ENCODE measurements at regions not wholly inside any gene's neighbourhood (a gene's known extent, or its start where the extent isn't known, plus 50 kb on each side); places are given as distances from the start of the nearest gene placed in this dataset.

DNA sequence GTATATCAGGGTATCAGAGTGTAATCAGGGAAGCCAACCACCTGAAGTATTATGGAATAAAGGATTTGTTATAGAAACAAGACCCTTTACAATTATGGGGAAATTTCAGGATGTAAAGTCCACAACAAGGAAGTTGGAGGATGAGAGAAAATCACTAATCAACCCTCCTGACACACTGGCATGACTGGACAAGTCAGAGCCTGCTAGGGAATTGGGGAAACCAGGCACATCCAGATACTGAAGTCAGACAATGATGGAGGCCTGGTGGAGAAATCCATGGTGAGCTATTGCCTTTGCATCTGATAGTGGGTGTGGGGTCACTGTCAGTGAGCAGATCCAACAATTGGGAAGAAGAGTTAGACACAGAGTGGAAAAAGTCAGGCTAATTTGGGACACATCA lies 158.8 kb upstream of the FBXO11 start:
- TF ChIP-seq, protein P1, sequence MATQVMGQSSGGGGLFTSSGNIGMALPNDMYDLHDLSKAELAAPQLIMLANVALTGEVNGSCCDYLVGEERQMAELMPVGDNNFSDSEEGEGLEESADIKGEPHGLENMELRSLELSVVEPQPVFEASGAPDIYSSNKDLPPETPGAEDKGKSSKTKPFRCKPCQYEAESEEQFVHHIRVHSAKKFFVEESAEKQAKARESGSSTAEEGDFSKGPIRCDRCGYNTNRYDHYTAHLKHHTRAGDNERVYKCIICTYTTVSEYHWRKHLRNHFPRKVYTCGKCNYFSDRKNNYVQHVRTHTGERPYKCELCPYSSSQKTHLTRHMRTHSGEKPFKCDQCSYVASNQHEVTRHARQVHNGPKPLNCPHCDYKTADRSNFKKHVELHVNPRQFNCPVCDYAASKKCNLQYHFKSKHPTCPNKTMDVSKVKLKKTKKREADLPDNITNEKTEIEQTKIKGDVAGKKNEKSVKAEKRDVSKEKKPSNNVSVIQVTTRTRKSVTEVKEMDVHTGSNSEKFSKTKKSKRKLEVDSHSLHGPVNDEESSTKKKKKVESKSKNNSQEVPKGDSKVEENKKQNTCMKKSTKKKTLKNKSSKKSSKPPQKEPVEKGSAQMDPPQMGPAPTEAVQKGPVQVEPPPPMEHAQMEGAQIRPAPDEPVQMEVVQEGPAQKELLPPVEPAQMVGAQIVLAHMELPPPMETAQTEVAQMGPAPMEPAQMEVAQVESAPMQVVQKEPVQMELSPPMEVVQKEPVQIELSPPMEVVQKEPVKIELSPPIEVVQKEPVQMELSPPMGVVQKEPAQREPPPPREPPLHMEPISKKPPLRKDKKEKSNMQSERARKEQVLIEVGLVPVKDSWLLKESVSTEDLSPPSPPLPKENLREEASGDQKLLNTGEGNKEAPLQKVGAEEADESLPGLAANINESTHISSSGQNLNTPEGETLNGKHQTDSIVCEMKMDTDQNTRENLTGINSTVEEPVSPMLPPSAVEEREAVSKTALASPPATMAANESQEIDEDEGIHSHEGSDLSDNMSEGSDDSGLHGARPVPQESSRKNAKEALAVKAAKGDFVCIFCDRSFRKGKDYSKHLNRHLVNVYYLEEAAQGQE (IDR thresholded peaks at IDR 0.05; ENCODE audit: low read depth): no peak
- TF ChIP-seq CEBPB (IDR thresholded peaks at IDR 0.05; ENCODE audit: low read depth): no peak
- TF ChIP-seq, protein P2, sequence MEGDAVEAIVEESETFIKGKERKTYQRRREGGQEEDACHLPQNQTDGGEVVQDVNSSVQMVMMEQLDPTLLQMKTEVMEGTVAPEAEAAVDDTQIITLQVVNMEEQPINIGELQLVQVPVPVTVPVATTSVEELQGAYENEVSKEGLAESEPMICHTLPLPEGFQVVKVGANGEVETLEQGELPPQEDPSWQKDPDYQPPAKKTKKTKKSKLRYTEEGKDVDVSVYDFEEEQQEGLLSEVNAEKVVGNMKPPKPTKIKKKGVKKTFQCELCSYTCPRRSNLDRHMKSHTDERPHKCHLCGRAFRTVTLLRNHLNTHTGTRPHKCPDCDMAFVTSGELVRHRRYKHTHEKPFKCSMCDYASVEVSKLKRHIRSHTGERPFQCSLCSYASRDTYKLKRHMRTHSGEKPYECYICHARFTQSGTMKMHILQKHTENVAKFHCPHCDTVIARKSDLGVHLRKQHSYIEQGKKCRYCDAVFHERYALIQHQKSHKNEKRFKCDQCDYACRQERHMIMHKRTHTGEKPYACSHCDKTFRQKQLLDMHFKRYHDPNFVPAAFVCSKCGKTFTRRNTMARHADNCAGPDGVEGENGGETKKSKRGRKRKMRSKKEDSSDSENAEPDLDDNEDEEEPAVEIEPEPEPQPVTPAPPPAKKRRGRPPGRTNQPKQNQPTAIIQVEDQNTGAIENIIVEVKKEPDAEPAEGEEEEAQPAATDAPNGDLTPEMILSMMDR (IDR thresholded peaks at IDR 0.05 in 2 of 3, conservative IDR thresholded peaks at IDR 0.05 in 1 of 3; ENCODE audit: borderline replicate concordance in 1 of 3, insufficient read depth in 1 of 3, low read depth in 2 of 3, low read length in 2 of 3): no peak
- TF ChIP-seq EZH2 (IDR thresholded peaks at IDR 0.05): no peak
- no peak for TF ChIP-seq SIN3A (IDR thresholded peaks at IDR 0.05; ENCODE audit: low read depth)
- no peak for TF ChIP-seq POLR2A (IDR thresholded peaks at IDR 0.05; ENCODE audit: borderline replicate concordance, extremely low read depth, insufficient read depth, insufficient read length)
- TF ChIP-seq TCF7L2 (IDR thresholded peaks at IDR 0.05; ENCODE audit: borderline replicate concordance, extremely low read depth, insufficient read depth, insufficient read length): no peak
- no peak for TF ChIP-seq YY1 (IDR thresholded peaks at IDR 0.05; ENCODE audit: extremely low read depth, insufficient replicate concordance, low read depth, low read length)
- TF ChIP-seq, protein P3, sequence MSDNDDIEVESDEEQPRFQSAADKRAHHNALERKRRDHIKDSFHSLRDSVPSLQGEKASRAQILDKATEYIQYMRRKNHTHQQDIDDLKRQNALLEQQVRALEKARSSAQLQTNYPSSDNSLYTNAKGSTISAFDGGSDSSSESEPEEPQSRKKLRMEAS (IDR thresholded peaks at IDR 0.05): no peak
- no peak for TF ChIP-seq POLR2AphosphoS5 (IDR thresholded peaks at IDR 0.05; ENCODE audit: low read depth, low read length)
- TF ChIP-seq ZFX (IDR thresholded peaks at IDR 0.05): no peak
